ENCODE measurements at regions not wholly inside any gene's neighbourhood (a gene's known extent, or its start where the extent isn't known, plus 50 kb on each side); places are given as distances from the start of the nearest gene placed in this dataset.

- Mint-ChIP-seq H3K27ac (no peak overlapping the region), H3K9me3 (peaks cover 5% of the 10 kb centered on the region), H3K4me1 (peaks cover 7% of the 10 kb centered on the region), H3K4me3 (no peak overlapping the region), H3K36me3 (no peaks in the 10 kb centered on the region), H3K27me3 (ENCODE audit: low read depth) (peaks cover 3% of the 10 kb centered on the region)
- no peak for DNase-seq (ENCODE audit: low spot score in 2 of 2, unreplicated experiment in 2 of 2)
- TF ChIP-seq CTCF (IDR thresholded peaks at IDR 0.05; ENCODE audit: unreplicated experiment) = no peak
Measured at GRCh38 chr3:14322667-14323295, 79.6 kb upstream of the SLC6A6 start.

GRCh38 chr3:14323401-14324223 is 78.8 kb upstream of the SLC6A6 start:
- H3K27ac Mint-ChIP-seq = no peak overlapping the region

GRCh38 chr3:14324224-14324944 is 78.0 kb upstream of the SLC6A6 start:
- peak overlapping the region; percentile 9 for H3K27ac Mint-ChIP-seq
- no peaks in the 10 kb centered on the region for H3K36me3 Mint-ChIP-seq
- no peak for TF ChIP-seq CTCF (IDR thresholded peaks at IDR 0.05; ENCODE audit: unreplicated experiment)
- no peaks in the 10 kb centered on the region for H3K27me3 Mint-ChIP-seq (ENCODE audit: low read depth)
- H3K9me3 Mint-ChIP-seq = peaks cover 9% of the 10 kb centered on the region
- H3K4me1 Mint-ChIP-seq = peaks cover 8% of the 10 kb centered on the region
- no peak for DNase-seq (ENCODE audit: low spot score in 2 of 2, unreplicated experiment in 2 of 2)
- H3K4me3 Mint-ChIP-seq = no peak overlapping the region

More at GRCh38 chr3:14323401-14324223, 78.8 kb upstream of the SLC6A6 start:
- Mint-ChIP-seq H3K4me3 (no peak overlapping the region), H3K36me3 (no peaks in the 10 kb centered on the region), H3K4me1 (peaks cover 7% of the 10 kb centered on the region), H3K27me3 (ENCODE audit: low read depth) (no peaks in the 10 kb centered on the region), H3K9me3 (peaks cover 8% of the 10 kb centered on the region)
- TF ChIP-seq CTCF (IDR thresholded peaks at IDR 0.05; ENCODE audit: unreplicated experiment) = no peak
- DNase-seq (ENCODE audit: low spot score in 2 of 2, unreplicated experiment in 2 of 2) = no peak

GRCh38 chr3:14328422-14328821 is 74.0 kb upstream of the SLC6A6 start:
- Mint-ChIP-seq H3K9me3 (peaks cover 4% of the 10 kb centered on the region), H3K27me3 (ENCODE audit: low read depth) (no peaks in the 10 kb centered on the region), H3K36me3 (no peaks in the 10 kb centered on the region), H3K4me3 (no peak overlapping the region), H3K4me1 (peaks cover 10% of the 10 kb centered on the region), H3K27ac (no peak overlapping the region)
- no peak for TF ChIP-seq CTCF (IDR thresholded peaks at IDR 0.05; ENCODE audit: unreplicated experiment)
- no peak for DNase-seq (ENCODE audit: low spot score in 2 of 2, unreplicated experiment in 2 of 2)

GRCh38 chr3:14329116-14329830 is 73.1 kb upstream of the SLC6A6 start:
- Mint-ChIP-seq H3K27me3 (ENCODE audit: low read depth) (no peaks in the 10 kb centered on the region), H3K9me3 (peaks cover 4% of the 10 kb centered on the region), H3K27ac (no peak overlapping the region), H3K4me1 (peaks cover 10% of the 10 kb centered on the region), H3K4me3 (no peak overlapping the region), H3K36me3 (no peaks in the 10 kb centered on the region)
- DNase-seq (ENCODE audit: low spot score in 2 of 2, unreplicated experiment in 2 of 2) = no peak
- no peak for TF ChIP-seq CTCF (IDR thresholded peaks at IDR 0.05; ENCODE audit: unreplicated experiment)
